H9 (cell line): ENCODE measurements at regions not wholly inside any gene's neighbourhood (a gene's known extent, or its start where the extent isn't known, plus 50 kb on each side); places are given as distances from the start of the nearest gene placed in this dataset.

Experiments
- DNase-seq: peaks from one replicate; pipeline ENCODE4 v3.0.0-alpha.2; 2017
- H2AFZ ChIP-seq: one replicate; pipeline ENCODE4 v1.6.1; 2013; ENCODE audit warnings: mild to moderate bottlenecking, low read length, control low read depth, moderate library complexity
- H2AK5ac ChIP-seq: 2 replicates; pipeline ENCODE4 v1.6.1; 2013; ENCODE audit warnings: low read length, control low read depth, mixed read lengths; ENCODE audit not compliant: insufficient read length
- H2BK120ac ChIP-seq: one replicate; pipeline ENCODE4 v1.6.1; 2013; ENCODE audit warnings: low read depth, mild to moderate bottlenecking, low read length, control low read depth, inconsistent platforms; ENCODE audit not compliant: poor library complexity, severe bottlenecking
- H2BK12ac ChIP-seq: 2 replicates; pipeline ENCODE4 v1.6.1; 2013; ENCODE audit warnings: low read length, control low read depth, mixed read lengths, low read depth; ENCODE audit not compliant: insufficient read length
- H2BK15ac ChIP-seq: 2 replicates; pipeline ENCODE4 v1.6.1; 2013; ENCODE audit warnings: low read depth, low read length, control low read depth
- H2BK20ac ChIP-seq: one replicate; pipeline ENCODE4 v1.6.1; 2013; ENCODE audit warnings: low read depth, mild to moderate bottlenecking, low read length, control low read depth, inconsistent platforms; ENCODE audit not compliant: poor library complexity, severe bottlenecking
- H2BK5ac ChIP-seq: 2 replicates; pipeline ENCODE4 v1.6.1; 2013; ENCODE audit warnings: low read length, control low read depth, mixed read lengths; ENCODE audit not compliant: insufficient read length
- H3K14ac ChIP-seq: 2 replicates; pipeline ENCODE4 v1.6.1; 2013; ENCODE audit warnings: low read length, control low read depth; ENCODE audit not compliant: insufficient read depth
- H3K18ac ChIP-seq: 2 replicates; pipeline ENCODE4 v1.6.1; 2013; ENCODE audit warnings: low read depth, mild to moderate bottlenecking, mixed read lengths, low read length, control low read depth; ENCODE audit not compliant: insufficient read length
- H3K23ac ChIP-seq: 2 replicates; pipeline ENCODE4 v1.6.1; 2013; ENCODE audit warnings: low read length, control low read depth, mixed read lengths, low read depth; ENCODE audit not compliant: insufficient read length
- H3K23me2 ChIP-seq: 2 replicates; pipeline ENCODE4 v1.6.1; 2013; ENCODE audit warnings: low read depth, mild to moderate bottlenecking, mixed read lengths, low read length, control low read depth; ENCODE audit not compliant: insufficient read length, poor library complexity, severe bottlenecking
- H3K27ac ChIP-seq: 2 replicates; pipeline ENCODE4 v1.5.1; 2013; ENCODE audit warnings: low read length, control low read depth, mixed read lengths, low read depth; ENCODE audit not compliant: insufficient read length
- H3K27me3 ChIP-seq: 2 replicates; pipeline ENCODE4 v1.6.1; 2013; ENCODE audit warnings: low read length, control low read depth, inconsistent platforms; ENCODE audit not compliant: insufficient read depth
- H3K4ac ChIP-seq: 2 replicates; pipeline ENCODE4 v1.6.1; 2013; ENCODE audit warnings: low read depth, mild to moderate bottlenecking, control low read depth, inconsistent platforms, low read length, moderate library complexity
- H3K4me1 ChIP-seq: 2 replicates; pipeline ENCODE4 v1.6.1; 2013; ENCODE audit warnings: low read length, control low read depth, inconsistent platforms; ENCODE audit not compliant: insufficient read depth
- H3K4me2 ChIP-seq: 2 replicates; pipeline ENCODE4 v1.6.1; 2013; ENCODE audit warnings: low read length, control low read depth, mixed read lengths; ENCODE audit not compliant: insufficient read length, insufficient read depth
- H3K56ac ChIP-seq: 2 replicates; pipeline ENCODE4 v1.6.1; 2013; ENCODE audit warnings: low read depth, mild to moderate bottlenecking, mixed read lengths, low read length, control low read depth; ENCODE audit not compliant: insufficient read length
- H3K79me1 ChIP-seq: 2 replicates; pipeline ENCODE4 v1.6.1; 2013; ENCODE audit warnings: low read depth, mild to moderate bottlenecking, moderate library complexity, low read length, control low read depth, inconsistent platforms; ENCODE audit not compliant: insufficient read depth, poor library complexity, severe bottlenecking
- H3K79me2 ChIP-seq: 2 replicates; pipeline ENCODE4 v1.6.1; 2013; ENCODE audit warnings: low read length, control low read depth, inconsistent platforms; ENCODE audit not compliant: insufficient read depth
- H3K9ac ChIP-seq: 2 replicates; pipeline ENCODE4 v1.6.1; 2013; ENCODE audit warnings: low read length, control low read depth, mixed read lengths; ENCODE audit not compliant: insufficient read length; ENCODE audit errors: extremely low read depth
- H3K9me3 ChIP-seq: one replicate; pipeline ENCODE4 v1.6.1; 2013; ENCODE audit warnings: low read depth, low read length, inconsistent platforms; ENCODE audit not compliant: control insufficient read depth
- H3T11ph ChIP-seq: one replicate; pipeline ENCODE4 v1.6.1; 2013; ENCODE audit warnings: mild to moderate bottlenecking, low read length, control low read depth, inconsistent platforms
- H4K20me1 ChIP-seq: one replicate; pipeline ENCODE4 v1.6.1; 2013; ENCODE audit not compliant: control insufficient read depth, insufficient read length, insufficient read depth
- H4K5ac ChIP-seq: 2 replicates; pipeline ENCODE4 v1.6.1; 2013; ENCODE audit warnings: low read depth, mild to moderate bottlenecking, mixed read lengths, low read length, control low read depth; ENCODE audit not compliant: insufficient read length
- H4K8ac ChIP-seq: replicated peaks from 2 replicates; pipeline ENCODE4 v1.6.1; 2013; ENCODE audit warnings: low read length, control low read depth, mixed read lengths, low read depth; ENCODE audit not compliant: insufficient read length
- H4K91ac ChIP-seq: 2 replicates; pipeline ENCODE4 v1.6.1; 2013; ENCODE audit warnings: low read depth, mild to moderate bottlenecking, moderate library complexity, mixed read lengths, low read length, control low read depth; ENCODE audit not compliant: insufficient read length
- H3K27ac Mint-ChIP-seq, 3 experiments: 2 replicates in 2 of 3; 3 replicates in 1 of 3; pipeline ENCODE4 v1.8.0; 2020 to 2021; ENCODE audit warnings: mixed read lengths in 3 of 3, mild to moderate bottlenecking in 1 of 3, moderate library complexity in 1 of 3
- H3K27me3 Mint-ChIP-seq: 2 replicates; pipeline ENCODE4 v1.8.0; 2021; ENCODE audit warnings: low read depth, mild to moderate bottlenecking, moderate library complexity, mixed read lengths
- H3K36me3 Mint-ChIP-seq, 3 experiments: 2 replicates in 2 of 3; 3 replicates in 1 of 3; pipeline ENCODE4 v1.8.0; 2020 to 2021; ENCODE audit warnings: low read depth in 3 of 3, mixed read lengths in 3 of 3; ENCODE audit not compliant: insufficient read depth in 1 of 3
- H3K4me1 Mint-ChIP-seq, 2 experiments: 2 replicates each; pipeline ENCODE4 v1.8.0; 2020; ENCODE audit warnings: mixed read lengths in 2 of 2
- H3K4me3 Mint-ChIP-seq, 2 experiments: 2 replicates in 1 of 2; 3 replicates in 1 of 2; pipeline ENCODE4 v1.8.0; 2020 to 2021; ENCODE audit warnings: mild to moderate bottlenecking in 2 of 2, mixed read lengths in 2 of 2, moderate library complexity in 1 of 2
- H3K9me3 Mint-ChIP-seq, 2 experiments: 2 replicates in 1 of 2; 3 replicates in 1 of 2; pipeline ENCODE4 v1.8.0; 2020; ENCODE audit warnings: mild to moderate bottlenecking in 2 of 2, mixed read lengths in 2 of 2, moderate library complexity in 1 of 2
- CTCF ChIP-seq: fragments of 200-600 bp; sonication (generic); conservative IDR thresholded peaks from 3 replicates; pipeline ENCODE4 v1.8.0; 2021; ENCODE audit warnings: antibody characterized with exemption, mild to moderate bottlenecking
- WGBS: extraction: QIAGEN DNeasy Blood & Tissue Kit; methylation state at CpG from one replicate; pipeline ENCODE4 v1.1.7; 2013; ENCODE audit warnings: missing lambda C conversion rate, low lambda C conversion rate, mixed read lengths; ENCODE audit not compliant: insufficient read length; ENCODE audit errors: extremely low coverage; 5-methylcytosine and 5-hydroxymethylcytosine counted together

DNA sequence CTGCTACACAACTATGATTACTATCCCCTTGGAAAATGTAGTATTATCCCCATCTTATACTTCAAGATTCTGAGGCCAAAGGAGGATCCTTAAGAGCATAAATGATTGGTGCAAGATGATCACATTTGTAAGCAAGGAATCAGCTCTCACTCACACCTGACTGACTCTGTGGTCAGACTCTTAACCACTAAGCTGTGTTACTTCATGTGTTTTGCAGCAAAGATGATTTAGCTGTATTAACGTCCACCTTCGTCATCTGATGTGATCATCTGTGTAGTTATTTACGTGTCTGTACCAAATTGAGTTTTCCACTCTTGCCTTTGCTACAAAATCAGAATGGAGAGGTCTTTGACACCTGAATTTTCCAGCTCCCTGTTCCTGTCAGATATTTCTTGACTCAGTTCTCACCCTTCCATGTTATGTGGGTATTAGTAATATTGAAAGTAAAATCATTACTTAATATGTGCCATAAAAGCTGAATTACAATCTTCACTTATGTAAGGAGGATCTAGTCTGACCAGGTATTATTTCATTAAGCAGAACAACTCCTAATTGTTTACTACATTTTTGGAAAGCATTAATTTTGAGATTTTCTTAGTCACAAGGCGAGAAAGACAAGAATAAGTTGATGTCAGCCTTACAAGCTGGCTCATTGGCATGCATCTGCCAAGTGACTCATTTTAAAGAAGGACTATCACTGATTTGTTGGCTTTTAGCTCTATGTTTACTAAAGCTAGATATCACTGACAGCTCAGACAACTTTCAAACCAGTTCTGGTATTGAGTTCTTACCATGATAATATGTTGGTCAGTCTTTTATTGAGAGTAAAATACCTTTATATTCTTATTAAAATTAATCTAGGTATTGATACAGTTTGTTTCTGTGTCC lies 1279.8 kb upstream of the PCDH9 start:
- H3K18ac ChIP-seq, result no peak overlapping the region
- no peak overlapping the region for H2BK15ac ChIP-seq
- H3K9me3 ChIP-seq, result no peaks in the 10 kb centered on the region
- no peak overlapping the region for H3K56ac ChIP-seq
- TF ChIP-seq CTCF, result no peak
- Mint-ChIP-seq H3K27me3 (no peaks in the 10 kb centered on the region), H3K9me3 (peaks cover 0 to 5% of the 10 kb centered on the region in 2 experiments; a peak in 2 of 5 replicates), H3K4me1 (no peaks in the 10 kb centered on the region), H3K4me3 (no peak overlapping the region), H3K36me3 (peaks cover 0 to 6% (median 4%) of the 10 kb centered on the region in 3 experiments; a peak in 2 of 7 replicates), H3K27ac (no peak overlapping the region)
- H3K9ac ChIP-seq, result no peak overlapping the region
- no peaks in the 10 kb centered on the region for H3K79me2 ChIP-seq
- H2BK12ac ChIP-seq, result no peak overlapping the region
- no peak overlapping the region for H3K27ac ChIP-seq
- H4K20me1 ChIP-seq, result no peaks in the 10 kb centered on the region
- no peak for DNase-seq
- H3T11ph ChIP-seq, result no peak overlapping the region
- no peak overlapping the region for H4K91ac ChIP-seq
- H2BK5ac ChIP-seq, result no peak overlapping the region
- H2BK20ac ChIP-seq, result no peak overlapping the region
- H3K14ac ChIP-seq, result no peak overlapping the region
- no peaks in the 10 kb centered on the region for H3K23me2 ChIP-seq
- no peak overlapping the region for H4K8ac ChIP-seq
- no peak overlapping the region for H3K4me2 ChIP-seq
- WGBS, result no CpG with 5 or more reads among the region's 4 CpGs
- no peak overlapping the region for H3K23ac ChIP-seq
- H3K79me1 ChIP-seq, result no peaks in the 10 kb centered on the region
- no peaks in the 10 kb centered on the region for H3K27me3 ChIP-seq
- H4K5ac ChIP-seq, result no peak overlapping the region
- H3K4ac ChIP-seq, result no peak overlapping the region
- no peak overlapping the region for H2AFZ ChIP-seq
- no peaks in the 10 kb centered on the region for H3K4me1 ChIP-seq
- H2BK120ac ChIP-seq, result no peak overlapping the region
- H2AK5ac ChIP-seq, result no peak overlapping the region
